Activated T-cell treated with anti-CD3 and anti-CD28 coated beads, Interleukin-2, amount 50 U/mL, for 72 hours (primary cell): ENCODE measurements at regions not wholly inside any gene's neighbourhood (a gene's known extent, or its start where the extent isn't known, plus 50 kb on each side); places are given as distances from the start of the nearest gene placed in this dataset.

Experiments used
- ATAC-seq, 2 donors: fragments of 150-1000 bp; cut with Tn5 transposase; replicated peaks in 1 of 2; 2 replicates each; pipeline ENCODE4 v1.10.0; 2021; ENCODE audit warnings: moderate library complexity in 2 of 2, mild to moderate bottlenecking in 1 of 2
- DNase-seq, 2 donors: peaks; one replicate each; pipeline ENCODE4 v3.0.0; 2021 to 2022; ENCODE audit warnings: mixed read lengths in 1 of 2
- H3K27ac Mint-ChIP-seq: one replicate; pipeline ENCODE4 v1.8.0; 2022; ENCODE audit warnings: mild to moderate bottlenecking, moderate library complexity, mixed read lengths
- H3K27me3 Mint-ChIP-seq: one replicate; pipeline ENCODE4 v1.8.0; 2022; ENCODE audit warnings: low read depth, mixed read lengths
- H3K36me3 Mint-ChIP-seq, 2 donors: one replicate each; pipeline ENCODE4 v1.8.0; 2022; ENCODE audit warnings: mixed read lengths in 2 of 2, mild to moderate bottlenecking in 1 of 2; ENCODE audit not compliant: insufficient read depth in 2 of 2
- H3K4me1 Mint-ChIP-seq: one replicate; pipeline ENCODE4 v1.8.0; 2022; ENCODE audit warnings: low read depth, mixed read lengths
- H3K4me3 Mint-ChIP-seq, 2 donors: one replicate each; pipeline ENCODE4 v1.8.0; 2022; ENCODE audit warnings: mild to moderate bottlenecking in 2 of 2, mixed read lengths in 2 of 2, moderate library complexity in 2 of 2
- H3K9me3 Mint-ChIP-seq, 2 donors: one replicate each; pipeline ENCODE4 v1.8.0; 2022; ENCODE audit warnings: mixed read lengths in 2 of 2

- no peaks in the 10 kb centered on the region for H3K4me1 Mint-ChIP-seq
- H3K4me3 Mint-ChIP-seq, result no peak overlapping the region
- H3K27ac Mint-ChIP-seq, result no peak overlapping the region
- DNase-seq (no peak), ATAC-seq (no peak)
- H3K36me3 Mint-ChIP-seq, result no peaks in the 10 kb centered on the region
- peaks cover 10% of the 10 kb centered on the region for H3K27me3 Mint-ChIP-seq
- H3K9me3 Mint-ChIP-seq, result peaks cover 2 to 3% of the 10 kb centered on the region in 2 donors
These were observed 162.3 kb downstream of the SEM1 start for GRCh38 chr7:96547371-96547811.

DNA sequence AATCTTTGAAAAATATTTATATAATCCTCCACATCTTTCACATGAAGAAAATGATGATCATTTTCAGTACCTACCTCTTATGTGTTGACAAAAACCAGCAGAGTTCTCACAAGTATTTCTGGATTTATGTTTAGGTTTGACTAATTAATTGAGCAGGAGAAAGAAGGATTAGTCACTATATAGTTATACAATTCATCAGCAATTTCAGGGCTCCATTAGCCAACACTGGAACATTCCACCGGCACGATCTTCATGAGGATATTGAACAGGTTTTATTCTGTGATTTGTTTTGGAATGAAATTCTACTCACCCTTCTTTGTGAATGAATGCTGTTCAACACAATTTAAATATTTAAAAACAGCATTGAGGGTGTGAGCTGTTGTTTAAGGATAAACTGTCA lies 163.2 kb downstream of the SEM1 start:
- DNase-seq (no peak), ATAC-seq (no peak)
- Mint-ChIP-seq H3K27me3 (peaks cover 10% of the 10 kb centered on the region), H3K4me3 (no peak overlapping the region), H3K36me3 (no peaks in the 10 kb centered on the region), H3K4me1 (no peaks in the 10 kb centered on the region), H3K27ac (no peak overlapping the region), H3K9me3 (peaks cover 2 to 3% of the 10 kb centered on the region in 2 donors)

GRCh38 chr7:96539471-96539870 lies 170.2 kb downstream of the SEM1 start:
- ATAC-seq (no peak), DNase-seq (no peak)
- Mint-ChIP-seq H3K36me3 (no peaks in the 10 kb centered on the region), H3K27me3 (peaks cover 6% of the 10 kb centered on the region), H3K27ac (no peak overlapping the region), H3K4me1 (no peaks in the 10 kb centered on the region), H3K9me3 (no peaks in the 10 kb centered on the region), H3K4me3 (no peak overlapping the region)

GRCh38 chr7:96538632-96539031 lies 171.0 kb downstream of the SEM1 start:
- peaks cover 6% of the 10 kb centered on the region for H3K27me3 Mint-ChIP-seq
- ATAC-seq, result no peak
- no peak for DNase-seq
- H3K27ac Mint-ChIP-seq, result no peak overlapping the region
- H3K4me1 Mint-ChIP-seq, result no peaks in the 10 kb centered on the region
- no peaks in the 10 kb centered on the region for H3K9me3 Mint-ChIP-seq
- H3K36me3 Mint-ChIP-seq, result no peaks in the 10 kb centered on the region
- no peak overlapping the region for H3K4me3 Mint-ChIP-seq

DNA sequence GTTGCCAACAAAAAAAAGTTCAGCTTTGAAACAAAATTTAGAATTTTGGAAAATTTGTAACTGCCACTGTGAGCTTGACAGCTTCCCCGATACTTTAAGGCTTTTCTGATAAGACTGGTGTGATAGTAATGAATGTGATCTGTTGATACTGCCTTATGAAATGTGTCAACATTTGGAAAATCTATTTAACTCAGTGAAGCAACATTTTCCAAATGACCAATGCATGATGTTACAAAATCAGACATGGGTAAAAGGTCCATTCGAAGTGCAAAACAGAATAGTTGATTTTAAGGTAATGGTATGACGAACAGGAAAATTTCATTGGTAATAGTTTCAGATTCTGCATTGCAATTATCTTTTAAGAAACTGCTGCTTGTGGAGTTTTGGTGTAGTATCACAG lies 175.4 kb downstream of the SEM1 start:
- no peak overlapping the region for H3K4me3 Mint-ChIP-seq

GRCh38 chr7:96532428-96532935 lies 177.2 kb downstream of the SEM1 start:
- Mint-ChIP-seq H3K27me3 (peaks cover 25% of the 10 kb centered on the region), H3K36me3 (no peaks in the 10 kb centered on the region), H3K9me3 (peaks cover 0 to 1% of the 10 kb centered on the region in 2 donors), H3K27ac (no peak overlapping the region), H3K4me1 (no peaks in the 10 kb centered on the region), H3K4me3 (no peak overlapping the region)
- ATAC-seq, result no peak
- no peak for DNase-seq

More for the DNA sequence above, 175.4 kb downstream of the SEM1 start:
- H3K9me3 Mint-ChIP-seq, result peaks cover 0 to 1% of the 10 kb centered on the region in 2 donors
- ATAC-seq (no peak), DNase-seq (no peak)
- H3K36me3 Mint-ChIP-seq, result no peaks in the 10 kb centered on the region
- H3K27ac Mint-ChIP-seq, result no peak overlapping the region
- H3K4me1 Mint-ChIP-seq, result no peaks in the 10 kb centered on the region
- peaks cover 25% of the 10 kb centered on the region for H3K27me3 Mint-ChIP-seq

- Mint-ChIP-seq H3K27me3 (peaks cover 31% of the 10 kb centered on the region), H3K4me1 (no peaks in the 10 kb centered on the region), H3K27ac (no peak overlapping the region), H3K9me3 (peaks cover 0 to 1% of the 10 kb centered on the region in 2 donors), H3K4me3 (no peak overlapping the region), H3K36me3 (no peaks in the 10 kb centered on the region)
- no peak for ATAC-seq
- no peak for DNase-seq
These were observed 178.3 kb downstream of the SEM1 start for GRCh38 chr7:96531331-96531730.

DNA sequence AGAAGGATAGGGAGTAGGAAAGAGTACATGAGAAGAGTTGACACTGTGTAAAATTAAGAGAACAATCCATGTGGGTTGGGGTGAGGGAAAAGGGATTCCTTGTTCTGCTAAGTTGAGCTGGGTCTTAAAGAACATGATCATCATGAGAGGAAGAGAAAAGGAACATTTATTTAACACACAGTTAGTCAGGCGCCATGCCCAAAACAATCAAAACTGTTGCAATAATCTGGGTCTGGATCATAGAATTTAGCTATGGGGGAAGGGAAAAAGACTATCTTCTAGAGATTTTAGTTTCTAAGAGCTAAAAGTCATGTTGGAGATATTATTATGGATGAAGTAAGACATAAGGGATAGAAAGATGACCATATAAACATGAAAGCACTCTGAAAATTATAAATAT lies 178.9 kb downstream of the SEM1 start:
- Mint-ChIP-seq H3K4me3 (no peak overlapping the region), H3K36me3 (no peaks in the 10 kb centered on the region), H3K27me3 (peaks cover 34% of the 10 kb centered on the region), H3K9me3 (peaks cover 0 to 1% of the 10 kb centered on the region in 2 donors), H3K4me1 (no peaks in the 10 kb centered on the region), H3K27ac (no peak overlapping the region)
- DNase-seq (no peak), ATAC-seq (no peak)

DNA sequence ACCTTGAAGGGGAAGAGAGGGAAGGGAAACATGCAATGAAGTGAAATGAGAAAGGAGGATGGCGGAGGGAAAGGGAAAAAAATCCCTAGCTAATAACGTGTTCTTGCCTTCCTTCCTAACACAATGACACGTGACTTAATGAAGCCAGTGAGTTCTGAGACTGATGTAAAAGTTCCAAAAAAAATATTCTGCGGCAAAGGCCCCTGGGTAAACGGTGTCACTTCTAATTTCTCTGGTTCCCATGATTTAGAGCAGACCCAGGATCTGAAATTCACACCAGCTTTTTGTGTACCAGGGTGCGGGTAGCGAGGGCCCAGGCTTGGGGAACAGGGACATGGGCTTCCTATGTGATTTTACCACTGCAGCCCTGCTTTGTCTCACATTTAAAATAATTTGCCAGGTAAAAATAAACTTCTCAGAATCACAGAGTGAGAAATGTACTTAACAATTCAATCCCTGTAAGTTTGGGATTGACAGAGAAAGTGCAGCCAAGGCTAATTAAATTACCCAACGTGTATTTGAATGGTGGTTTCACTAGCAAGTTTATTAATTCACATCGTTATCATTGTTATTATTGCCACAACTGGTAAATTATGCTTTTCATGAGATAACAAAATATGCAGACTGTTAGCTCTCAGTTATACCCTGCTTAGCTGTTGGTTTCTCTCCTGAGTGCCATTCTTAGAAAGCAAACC lies 182.4 kb downstream of the SEM1 start:
- no peak overlapping the region for H3K27ac Mint-ChIP-seq
- peaks cover 30% of the 10 kb centered on the region for H3K27me3 Mint-ChIP-seq
- no peak overlapping the region for H3K4me3 Mint-ChIP-seq
- peaks cover 1 to 2% of the 10 kb centered on the region in 2 donors for H3K9me3 Mint-ChIP-seq
- ATAC-seq (no peak), DNase-seq (no peak)
- no peaks in the 10 kb centered on the region for H3K4me1 Mint-ChIP-seq
- no peaks in the 10 kb centered on the region for H3K36me3 Mint-ChIP-seq

DNA sequence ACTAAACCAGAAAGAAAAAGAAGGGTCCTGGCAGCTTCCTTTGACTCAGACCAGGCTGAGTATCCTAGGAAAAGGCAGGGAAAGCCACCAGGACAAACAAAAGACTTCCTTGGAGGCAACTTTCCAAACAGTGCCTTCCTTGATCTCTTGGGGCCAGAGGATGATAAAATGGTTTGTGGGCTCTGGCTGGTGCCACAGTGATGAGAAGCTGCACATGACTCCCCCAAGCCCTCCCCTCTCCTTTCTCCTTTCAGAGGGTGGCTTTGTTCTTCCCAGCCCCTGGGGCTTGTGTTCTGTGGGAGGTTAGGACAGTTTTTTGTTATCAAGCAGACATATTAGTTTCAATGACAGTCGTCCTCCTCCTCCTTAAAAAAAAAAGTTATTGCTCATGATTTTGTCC lies 183.2 kb downstream of the SEM1 start:
- Mint-ChIP-seq H3K4me3 (no peak overlapping the region), H3K27ac (no peak overlapping the region), H3K4me1 (no peaks in the 10 kb centered on the region), H3K27me3 (peaks cover 30% of the 10 kb centered on the region), H3K36me3 (no peaks in the 10 kb centered on the region), H3K9me3 (peaks cover 1 to 2% of the 10 kb centered on the region in 2 donors)
- ATAC-seq (no peak), DNase-seq (no peak)

- Mint-ChIP-seq H3K4me1 (no peaks in the 10 kb centered on the region), H3K27ac (no peak overlapping the region), H3K27me3 (peaks cover 26% of the 10 kb centered on the region), H3K36me3 (no peaks in the 10 kb centered on the region), H3K9me3 (peaks cover 0 to 2% of the 10 kb centered on the region in 2 donors), H3K4me3 (no peak overlapping the region)
- ATAC-seq, result no peak
- no peak for DNase-seq
These were observed 188.4 kb downstream of the SEM1 start for GRCh38 chr7:96521068-96521894.

GRCh38 chr7:96508371-96508770 lies 186.5 kb upstream of the SLC25A13 start:
- Mint-ChIP-seq H3K4me3 (no peak overlapping the region), H3K27ac (no peak overlapping the region), H3K27me3 (peaks cover 17% of the 10 kb centered on the region), H3K4me1 (no peaks in the 10 kb centered on the region), H3K9me3 (no peaks in the 10 kb centered on the region), H3K36me3 (no peaks in the 10 kb centered on the region)
- DNase-seq (no peak), ATAC-seq (no peak)

DNA sequence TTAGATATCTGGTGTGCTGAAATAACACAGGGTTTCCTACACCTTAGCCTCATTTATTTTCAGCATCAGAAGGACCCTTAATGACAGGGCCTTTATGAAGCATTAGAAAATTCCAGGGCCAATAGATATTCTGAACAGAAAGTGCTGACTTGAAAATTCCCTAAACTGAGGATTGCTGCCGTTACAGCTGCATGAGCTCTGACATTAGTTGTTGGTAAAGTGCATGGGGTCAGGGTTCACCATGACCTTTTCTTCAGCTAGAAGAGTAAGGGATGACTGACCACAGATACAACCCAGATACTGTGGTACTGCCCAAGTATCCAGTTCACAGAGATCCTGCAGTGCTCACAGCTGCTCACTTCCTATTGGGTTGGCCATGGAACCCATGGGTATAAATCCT lies 181.7 kb upstream of the SLC25A13 start:
- no peak for ATAC-seq
- Mint-ChIP-seq H3K4me3 (no peak overlapping the region), H3K9me3 (no peaks in the 10 kb centered on the region), H3K27ac (no peak overlapping the region), H3K4me1 (no peaks in the 10 kb centered on the region), H3K36me3 (no peaks in the 10 kb centered on the region), H3K27me3 (peaks cover 17% of the 10 kb centered on the region)
- no peak for DNase-seq
